K562 (cell line): ENCODE measurements at regions not wholly inside any gene's neighbourhood (a gene's known extent, or its start where the extent isn't known, plus 50 kb on each side); places are given as distances from the start of the nearest gene placed in this dataset.

Source experiments
- BCL6 ChIP-seq: fragments of 250-450 bp; sonication (Bioruptor Pico); IDR thresholded peaks from 2 replicates; pipeline ENCODE4 v1.4.0; 2020
- DDX20 ChIP-seq: fragments of 450-650 bp; IDR thresholded peaks from 2 replicates; pipeline ENCODE4 v1.6.1; 2016; ENCODE audit warnings: missing genetic modification characterization, low read depth, mild to moderate bottlenecking, missing compliant biosample characterization, moderate library complexity
- DMBX1 ChIP-seq: fragments of 250-450 bp; sonication (Bioruptor Pico); IDR thresholded peaks from 2 replicates; pipeline ENCODE4 v1.8.0; 2022; ENCODE audit warnings: inconsistent platforms, mild to moderate bottlenecking, moderate library complexity, borderline replicate concordance
- ESRRA ChIP-seq: fragments of 450-650 bp; IDR thresholded peaks from 2 replicates; pipeline ENCODE4 v1.6.1; 2014; ENCODE audit warnings: low read depth, mild to moderate bottlenecking, moderate library complexity, borderline replicate concordance
- EZH2 ChIP-seq: IDR thresholded peaks from 2 replicates; pipeline ENCODE4 v1.6.1; 2012; ENCODE audit warnings: low read depth, mild to moderate bottlenecking, inconsistent platforms, low read length, borderline replicate concordance
- HDAC2 ChIP-seq: fragments of 450-650 bp; IDR thresholded peaks from 2 replicates; pipeline ENCODE4 v1.6.1; 2016; ENCODE audit warnings: mild to moderate bottlenecking
- MYNN ChIP-seq, 2 experiments: sonication (generic); formaldehyde crosslinking in 1 of 2; IDR thresholded peaks; 2 replicates each; pipeline versions ENCODE4 v1.5.0 to v1.6.1; 2016 to 2020; ENCODE audit warnings: antibody characterized with exemption in 1 of 2, missing genetic modification reagents in 1 of 2
- RAD21 ChIP-seq, 2 experiments: fragments of 250-450 bp in 1 of 2; fragments of 450-650 bp in 1 of 2; sonication (Bioruptor Pico) in 1 of 2; formaldehyde crosslinking in 1 of 2; IDR thresholded peaks in 1 of 2; conservative IDR thresholded peaks in 1 of 2; 2 replicates each; pipeline versions ENCODE4 v1.4.0 to v1.8.0; 2020 to 2022; ENCODE audit warnings: mild to moderate bottlenecking in 2 of 2, moderate library complexity in 1 of 2
- SP1 ChIP-seq: sonication (generic); formaldehyde crosslinking; IDR thresholded peaks from 2 replicates; pipeline ENCODE4 v1.8.1; 2022; ENCODE audit warnings: mild to moderate bottlenecking, missing genetic modification reagents
- YY1 ChIP-seq, 3 experiments: IDR thresholded peaks; 2 replicates each; pipeline ENCODE4 v1.6.1; 2011; ENCODE audit warnings: low read length in 2 of 3, mild to moderate bottlenecking in 2 of 3, moderate library complexity in 2 of 3, borderline replicate concordance in 1 of 3, control low read depth in 1 of 3, low read depth in 1 of 3; ENCODE audit not compliant: insufficient read depth in 3 of 3, insufficient replicate concordance in 2 of 3, control insufficient read depth in 1 of 3, insufficient read length in 1 of 3; ENCODE audit errors: extremely low read depth in 1 of 3
- TF ChIP-seq, protein P1 (sequence below), 2 experiments: IDR thresholded peaks in 1 of 2; conservative IDR thresholded peaks in 1 of 2; 2 replicates each; pipeline ENCODE4 v1.6.1; 2016; ENCODE audit warnings: low read depth in 2 of 2, mild to moderate bottlenecking in 1 of 2, missing compliant biosample characterization in 1 of 2, missing genetic modification characterization in 1 of 2, moderate library complexity in 1 of 2
- TF ChIP-seq, protein P2 (sequence below): fragments of 250-450 bp; sonication (Bioruptor Pico); IDR thresholded peaks from 2 replicates; pipeline ENCODE4 v1.4.0; 2020; ENCODE audit warnings: mild to moderate bottlenecking, moderate library complexity

DNA sequence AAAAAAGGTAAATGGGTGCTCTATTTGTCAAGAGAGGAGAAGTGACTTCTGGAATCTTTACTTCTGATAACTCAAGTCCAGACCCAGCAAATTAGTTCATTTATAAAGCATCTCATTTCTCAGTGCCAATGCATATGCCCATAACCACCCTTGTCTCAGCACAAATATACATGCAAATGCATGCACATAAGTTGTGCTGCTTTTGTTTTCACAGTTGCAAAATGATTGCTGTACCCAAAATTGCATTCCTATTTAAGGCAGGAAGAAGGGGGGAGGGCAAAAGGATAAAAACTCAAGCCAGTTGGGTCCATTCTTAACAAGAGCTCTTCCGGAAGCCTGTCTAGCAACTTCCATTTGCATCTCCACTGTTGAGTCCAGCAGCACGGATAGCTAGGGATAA lies 61.3 kb upstream of the FAM20A start:
- TF ChIP-seq EZH2 (no peak), YY1 (IDR thresholded peaks at IDR 0.05; ENCODE audit: borderline replicate concordance in 1 of 3, control insufficient read depth in 1 of 3, extremely low read depth in 1 of 3, insufficient read depth in 3 of 3, insufficient read length in 1 of 3, insufficient replicate concordance in 2 of 3, low read depth in 1 of 3, low read length in 2 of 3) (no peak), RAD21 (CRISPR knock-in tag; conservative IDR thresholded peaks at IDR 0.05 in 1 of 2, IDR thresholded peaks at IDR 0.05 in 1 of 2) (no peak), DMBX1 (CRISPR knock-in tag) (no peak), SP1 (CRISPR knock-in tag) (no peak), MYNN (IDR thresholded peaks at IDR 0.05) (no peak), MYNN (CRISPR knock-in tag; IDR thresholded peaks at IDR 0.05) (no peak), BCL6 (CRISPR knock-in tag) (no peak), ESRRA (no peak), HDAC2 (no peak), DDX20 (tag) (no peak)
- TF ChIP-seq, protein P1, sequence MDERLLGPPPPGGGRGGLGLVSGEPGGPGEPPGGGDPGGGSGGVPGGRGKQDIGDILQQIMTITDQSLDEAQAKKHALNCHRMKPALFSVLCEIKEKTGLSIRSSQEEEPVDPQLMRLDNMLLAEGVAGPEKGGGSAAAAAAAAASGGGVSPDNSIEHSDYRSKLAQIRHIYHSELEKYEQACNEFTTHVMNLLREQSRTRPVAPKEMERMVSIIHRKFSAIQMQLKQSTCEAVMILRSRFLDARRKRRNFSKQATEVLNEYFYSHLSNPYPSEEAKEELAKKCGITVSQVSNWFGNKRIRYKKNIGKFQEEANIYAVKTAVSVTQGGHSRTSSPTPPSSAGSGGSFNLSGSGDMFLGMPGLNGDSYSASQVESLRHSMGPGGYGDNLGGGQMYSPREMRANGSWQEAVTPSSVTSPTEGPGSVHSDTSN (CRISPR knock-in tag; IDR thresholded peaks at IDR 0.05; ENCODE audit: low read depth) = no peak
- TF ChIP-seq, protein P1 (tag; conservative IDR thresholded peaks at IDR 0.05; ENCODE audit: low read depth) = no peak
- TF ChIP-seq, protein P2, sequence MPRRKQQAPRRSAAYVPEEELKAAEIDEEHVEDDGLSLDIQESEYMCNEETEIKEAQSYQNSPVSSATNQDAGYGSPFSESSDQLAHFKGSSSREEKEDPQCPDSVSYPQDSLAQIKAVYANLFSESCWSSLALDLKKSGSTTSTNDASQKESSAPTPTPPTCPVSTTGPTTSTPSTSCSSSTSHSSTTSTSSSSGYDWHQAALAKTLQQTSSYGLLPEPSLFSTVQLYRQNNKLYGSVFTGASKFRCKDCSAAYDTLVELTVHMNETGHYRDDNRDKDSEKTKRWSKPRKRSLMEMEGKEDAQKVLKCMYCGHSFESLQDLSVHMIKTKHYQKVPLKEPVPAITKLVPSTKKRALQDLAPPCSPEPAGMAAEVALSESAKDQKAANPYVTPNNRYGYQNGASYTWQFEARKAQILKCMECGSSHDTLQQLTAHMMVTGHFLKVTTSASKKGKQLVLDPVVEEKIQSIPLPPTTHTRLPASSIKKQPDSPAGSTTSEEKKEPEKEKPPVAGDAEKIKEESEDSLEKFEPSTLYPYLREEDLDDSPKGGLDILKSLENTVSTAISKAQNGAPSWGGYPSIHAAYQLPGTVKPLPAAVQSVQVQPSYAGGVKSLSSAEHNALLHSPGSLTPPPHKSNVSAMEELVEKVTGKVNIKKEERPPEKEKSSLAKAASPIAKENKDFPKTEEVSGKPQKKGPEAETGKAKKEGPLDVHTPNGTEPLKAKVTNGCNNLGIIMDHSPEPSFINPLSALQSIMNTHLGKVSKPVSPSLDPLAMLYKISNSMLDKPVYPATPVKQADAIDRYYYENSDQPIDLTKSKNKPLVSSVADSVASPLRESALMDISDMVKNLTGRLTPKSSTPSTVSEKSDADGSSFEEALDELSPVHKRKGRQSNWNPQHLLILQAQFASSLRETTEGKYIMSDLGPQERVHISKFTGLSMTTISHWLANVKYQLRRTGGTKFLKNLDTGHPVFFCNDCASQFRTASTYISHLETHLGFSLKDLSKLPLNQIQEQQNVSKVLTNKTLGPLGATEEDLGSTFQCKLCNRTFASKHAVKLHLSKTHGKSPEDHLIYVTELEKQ = no peak
